ENCODE measurements at regions not wholly inside any gene's neighbourhood (a gene's known extent, or its start where the extent isn't known, plus 50 kb on each side); places are given as distances from the start of the nearest gene placed in this dataset.
"Not testable (repeated sequence)": the region's sequence is repeated elsewhere in the genome, so short reads cannot be mapped to it uniquely, and the experiment has no call there.

DNA sequence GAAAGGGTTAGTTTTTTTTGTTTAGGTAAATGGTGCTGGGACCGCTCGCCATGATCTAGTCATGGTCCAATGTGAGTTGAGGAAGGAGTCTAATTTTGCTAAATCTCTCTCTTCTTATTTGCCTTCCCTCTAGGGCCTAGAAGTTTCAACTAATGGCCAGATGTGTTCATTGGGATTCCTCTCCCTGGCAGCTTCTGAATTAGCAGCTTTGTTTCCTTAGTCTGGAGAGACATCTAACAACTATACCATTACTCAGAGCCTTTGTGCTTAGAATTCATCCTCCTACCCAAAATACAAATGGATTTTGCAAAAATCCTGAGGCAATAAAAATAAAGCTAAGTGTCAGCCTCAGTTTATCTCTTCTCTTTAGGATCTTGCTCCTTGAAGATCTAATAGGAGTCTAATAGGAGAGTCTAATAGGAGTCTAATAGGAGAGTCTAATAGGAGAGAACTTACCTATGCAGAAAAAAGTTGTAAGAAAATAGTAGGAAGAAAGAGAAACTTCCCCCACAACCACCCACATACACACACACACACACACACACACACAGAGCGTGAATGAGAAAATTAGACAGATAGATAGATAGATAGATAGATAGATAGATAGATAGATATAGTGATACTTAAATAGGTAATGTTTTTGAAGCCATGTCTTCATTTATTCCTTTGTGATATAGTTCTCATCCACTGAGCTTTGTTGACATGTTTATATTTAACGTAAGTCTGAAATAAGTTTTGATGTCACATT, 980.5 kb upstream of the CNTN5 start:
- no peak for DNase-seq (ENCODE audit: low spot score)

DNA sequence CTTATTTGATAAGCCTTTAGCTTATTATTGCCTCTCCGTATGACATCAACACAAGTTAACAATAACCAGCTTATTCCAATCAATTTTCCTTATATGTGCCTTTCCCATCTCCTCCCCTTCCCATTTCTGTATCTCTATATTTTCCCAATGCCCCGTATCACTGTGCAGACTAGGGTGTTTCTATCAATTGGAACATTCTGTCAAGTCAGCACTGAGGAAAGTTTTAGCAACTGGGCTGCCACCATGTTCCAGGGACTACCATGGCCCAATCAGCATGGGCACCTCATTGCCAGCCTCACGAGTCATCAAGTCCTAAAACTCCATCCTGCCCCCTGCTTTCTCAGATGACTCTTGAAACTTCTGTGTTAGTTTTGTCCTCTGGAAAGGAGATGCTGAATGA, 973.1 kb upstream of the CNTN5 start:
- DNase-seq (ENCODE audit: low spot score), result no peak

DNA sequence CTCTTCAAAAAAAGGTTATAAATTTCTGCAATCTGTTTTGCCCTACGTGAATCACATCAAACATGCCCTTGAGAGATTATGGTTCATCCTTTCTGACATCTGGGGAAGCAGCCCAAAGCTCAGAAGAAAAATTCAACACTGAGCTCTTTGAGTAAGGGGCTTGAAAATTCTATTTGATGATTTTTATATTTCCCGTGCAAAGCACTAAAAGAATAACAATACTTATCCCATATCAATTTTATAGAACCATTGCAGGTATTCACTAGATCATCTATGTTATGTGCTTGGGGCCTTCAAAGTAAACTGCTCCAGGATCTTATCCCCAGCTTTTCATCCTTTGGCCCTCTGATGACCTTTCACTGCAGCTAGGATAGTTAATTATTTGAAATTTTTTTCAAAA, 966.9 kb upstream of the CNTN5 start:
- no peak for DNase-seq (ENCODE audit: low spot score)

- DNase-seq (ENCODE audit: low spot score), result no peak
Measured at GRCh38 chr11:98056945-98057344, 963.8 kb upstream of the CNTN5 start.

DNA sequence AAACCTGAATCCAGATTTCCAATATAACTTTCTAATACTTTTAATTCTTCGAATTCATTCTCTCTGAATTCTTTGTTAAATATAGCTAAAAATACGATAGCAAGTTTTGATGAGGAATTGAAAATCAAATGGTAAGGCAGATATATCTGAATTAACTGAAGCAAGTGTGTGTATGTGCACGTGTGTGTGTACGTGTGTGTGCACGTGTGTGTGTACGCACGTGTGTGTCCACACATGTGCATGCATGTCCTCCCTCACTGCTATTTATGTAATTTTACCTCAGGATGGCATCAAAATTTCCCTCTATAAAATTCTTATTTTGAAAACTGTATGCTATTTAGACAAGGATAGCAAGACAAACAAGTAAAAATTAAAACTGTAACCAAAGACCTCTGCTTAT, 961.3 kb upstream of the CNTN5 start:
- no peak for DNase-seq (ENCODE audit: low spot score)

DNA sequence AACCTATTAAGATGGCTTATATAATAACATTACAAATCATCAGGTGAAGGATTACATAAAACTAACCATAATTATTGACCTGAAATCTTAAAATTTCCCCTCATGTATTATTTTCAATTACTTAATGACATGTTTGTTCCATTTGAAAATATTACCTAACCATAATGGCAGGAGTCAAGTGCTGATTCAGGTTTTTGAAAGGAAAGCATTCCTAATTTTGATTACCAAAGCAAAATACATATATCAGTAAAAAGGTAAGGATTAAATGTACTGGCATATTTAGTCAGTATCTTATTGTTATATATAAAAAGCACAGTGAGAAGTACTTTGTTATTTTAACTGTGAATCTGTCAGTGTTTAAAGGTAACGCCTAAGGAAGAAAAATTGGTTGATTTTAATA, 960.0 kb upstream of the CNTN5 start:
- DNase-seq (ENCODE audit: low spot score), result no peak

GRCh38 chr11:98061858-98062257, 958.9 kb upstream of the CNTN5 start:
- DNase-seq (ENCODE audit: low spot score), result no peak

DNA sequence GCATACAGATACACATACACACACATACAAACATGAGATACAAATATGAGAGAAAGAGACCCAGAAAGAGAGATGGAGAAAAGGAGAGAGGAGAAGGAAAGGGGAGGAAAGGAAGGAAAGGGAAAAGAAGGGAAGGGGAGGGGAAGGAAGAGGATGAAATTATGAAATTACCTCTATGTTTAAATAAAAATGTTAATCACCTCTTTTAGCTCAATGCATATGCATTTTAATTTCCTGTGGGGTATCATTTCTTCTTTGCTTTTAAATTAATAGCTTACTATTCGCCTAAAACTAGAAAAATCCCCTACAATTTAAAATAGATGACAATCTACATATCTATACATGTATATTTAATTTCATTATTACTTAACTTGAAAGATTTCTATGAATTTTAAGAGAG, 958.0 kb upstream of the CNTN5 start:
- no peak for DNase-seq (ENCODE audit: low spot score)

- DNase-seq (ENCODE audit: low spot score), result no peak
Measured at GRCh38 chr11:98068251-98068650, 952.5 kb upstream of the CNTN5 start.

- DNase-seq (ENCODE audit: low spot score), result not testable (repeated sequence)
Measured at GRCh38 chr11:98069147-98069546, 951.6 kb upstream of the CNTN5 start.

- DNase-seq (ENCODE audit: low spot score), result no peak
Measured at GRCh38 chr11:98069861-98070260, 950.9 kb upstream of the CNTN5 start.

DNA sequence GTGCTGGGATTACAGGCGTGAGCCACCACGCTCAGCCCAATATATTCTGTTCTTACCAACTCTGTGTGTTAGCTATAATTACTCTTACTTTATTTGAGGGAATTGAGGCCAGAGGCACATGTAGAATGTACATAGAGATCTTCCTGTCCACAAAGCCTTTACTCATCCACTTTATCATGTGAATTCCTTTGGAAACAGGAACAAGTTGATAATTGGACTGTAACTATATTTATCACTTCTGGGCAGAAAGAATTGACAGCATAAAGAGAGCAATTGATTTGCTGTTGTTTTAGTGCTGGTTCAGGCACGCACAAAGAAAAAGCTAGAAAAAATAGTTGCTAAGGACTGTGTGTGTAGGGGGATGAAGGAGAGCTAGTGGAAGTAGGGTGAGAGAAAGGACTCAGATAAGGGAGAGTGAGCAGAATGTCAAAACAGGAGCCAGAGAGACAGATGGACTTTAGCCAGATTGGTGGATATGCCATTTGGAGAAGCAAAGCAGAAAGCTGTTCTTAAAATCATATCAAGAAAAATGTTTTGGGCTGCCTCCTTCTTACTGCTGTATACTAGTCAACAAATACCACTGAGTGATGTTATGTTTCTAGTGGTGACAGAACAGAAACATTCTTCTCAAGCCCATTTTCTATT, 929.8 kb upstream of the CNTN5 start:
- DNase-seq (ENCODE audit: low spot score), result no peak

- DNase-seq (ENCODE audit: low spot score), result no peak
Measured at GRCh38 chr11:98099371-98099770, 921.4 kb upstream of the CNTN5 start.

DNA sequence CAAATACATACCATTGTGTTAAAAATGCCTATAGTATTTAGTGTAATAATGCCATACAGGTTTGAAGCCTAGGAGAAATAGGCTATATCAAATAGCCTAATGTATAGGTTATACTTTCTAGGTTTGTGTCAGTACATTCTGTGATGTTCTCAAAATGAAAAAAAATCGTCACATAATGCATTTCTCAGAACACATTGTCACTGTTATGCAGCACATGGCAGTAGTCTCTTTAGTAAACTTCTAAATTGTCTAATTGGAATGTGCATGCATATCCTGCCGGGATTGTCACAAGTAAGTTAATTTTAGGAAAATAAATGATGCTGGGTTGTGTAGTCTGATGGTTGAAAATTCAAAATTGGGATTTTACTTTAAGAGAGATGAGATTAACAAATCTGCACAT, 920.1 kb upstream of the CNTN5 start:
- DNase-seq (ENCODE audit: low spot score), result no peak

DNA sequence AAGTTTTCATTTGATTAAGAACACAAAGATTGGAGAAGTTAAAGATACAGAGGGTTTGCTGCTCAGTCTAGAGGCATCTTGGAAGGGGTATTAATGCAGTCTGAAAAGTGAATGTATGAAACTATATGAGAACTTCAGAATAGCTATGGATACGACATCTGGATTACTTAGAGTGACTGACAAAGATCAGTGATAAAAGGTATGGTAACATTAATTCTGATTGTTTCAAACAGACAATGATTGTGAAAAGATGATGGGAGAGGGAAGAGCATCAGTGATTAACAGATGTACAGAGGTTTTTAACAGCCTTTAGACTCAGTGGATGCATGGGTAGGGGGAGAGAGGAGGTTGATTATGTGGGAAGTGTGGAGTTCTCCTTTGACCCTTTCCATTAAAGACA, 919.4 kb upstream of the CNTN5 start:
- DNase-seq (ENCODE audit: low spot score), result no peak

DNA sequence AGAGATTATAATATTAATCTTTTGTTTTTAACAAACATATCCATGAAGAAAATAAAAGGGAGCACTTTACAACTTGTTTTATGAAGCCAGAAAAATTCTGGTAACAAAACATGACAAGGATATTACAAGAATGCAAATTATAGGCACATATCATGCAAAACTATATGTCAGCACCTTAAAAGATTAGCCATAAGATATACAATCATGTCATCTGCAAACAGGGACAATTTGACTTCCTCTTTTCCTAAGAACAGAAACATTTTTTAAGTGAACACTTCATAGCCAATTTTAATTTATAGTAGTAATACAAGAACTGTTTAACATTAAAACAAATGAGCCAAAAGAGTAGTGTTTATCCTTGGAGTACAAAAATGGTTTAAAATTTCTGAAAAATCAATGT, 916.5 kb upstream of the CNTN5 start:
- no peak for DNase-seq (ENCODE audit: low spot score)

DNA sequence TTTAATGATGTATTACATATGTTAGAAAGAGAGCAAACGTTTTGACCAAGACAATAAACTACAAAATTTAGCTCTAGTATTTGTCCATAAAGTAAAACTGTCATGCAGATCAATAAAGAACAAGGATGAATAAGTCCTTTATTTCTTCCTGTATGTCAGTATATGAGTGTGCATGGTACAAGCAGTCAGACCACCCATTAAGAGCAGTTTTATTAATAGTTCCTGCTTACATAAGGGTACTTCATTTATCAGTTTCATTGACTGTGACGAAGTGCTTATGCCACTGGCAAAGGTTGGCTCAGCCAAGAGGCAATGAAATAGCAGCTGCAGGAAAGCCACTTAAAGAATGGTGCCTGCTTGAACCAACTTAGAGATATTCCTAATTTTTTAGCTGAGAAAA, 913.0 kb upstream of the CNTN5 start:
- DNase-seq (ENCODE audit: low spot score), result no peak

DNA sequence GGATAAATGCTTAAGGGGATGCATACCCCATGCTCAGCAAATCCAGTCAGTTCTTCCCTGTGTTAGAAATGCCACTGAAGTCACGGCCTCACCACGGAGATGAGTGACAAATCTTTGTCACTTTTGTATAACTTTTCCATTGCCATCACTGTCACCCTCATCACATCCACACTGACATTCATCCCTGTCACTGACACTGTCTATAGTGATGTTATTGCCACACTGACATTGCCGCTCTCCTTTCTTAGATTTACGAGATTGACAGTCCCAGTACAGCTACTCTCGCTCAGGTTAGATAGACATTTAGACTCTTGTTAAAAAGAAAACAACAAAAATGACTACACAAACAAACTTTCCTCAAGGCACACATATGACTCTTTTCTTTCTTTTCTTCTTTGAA, 910.7 kb upstream of the CNTN5 start:
- DNase-seq (ENCODE audit: low spot score), result no peak

DNA sequence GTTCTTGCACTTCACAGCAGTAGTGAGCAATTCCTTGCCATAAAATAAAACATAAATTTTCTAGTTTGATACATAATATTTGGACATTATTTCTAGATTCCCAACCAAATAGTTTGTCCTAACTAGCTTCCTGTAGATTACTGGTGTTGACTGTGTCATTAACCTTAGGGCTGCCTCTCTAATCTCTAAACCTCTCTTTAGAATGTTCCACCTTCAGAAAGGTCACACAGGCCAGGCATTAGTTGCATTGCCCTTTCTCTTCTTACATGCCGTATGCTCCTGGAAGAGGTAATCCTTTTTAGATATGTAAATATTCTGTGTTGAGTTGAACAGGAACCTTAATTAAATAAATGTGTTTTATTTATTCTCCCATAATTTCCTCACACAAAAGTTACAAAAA, 904.9 kb upstream of the CNTN5 start:
- no peak for DNase-seq (ENCODE audit: low spot score)

- no peak for DNase-seq (ENCODE audit: low spot score)
Measured at GRCh38 chr11:98130117-98130625, 890.6 kb upstream of the CNTN5 start.

- no peak for DNase-seq (ENCODE audit: low spot score)
Measured at GRCh38 chr11:98136357-98136756, 884.4 kb upstream of the CNTN5 start.

DNA sequence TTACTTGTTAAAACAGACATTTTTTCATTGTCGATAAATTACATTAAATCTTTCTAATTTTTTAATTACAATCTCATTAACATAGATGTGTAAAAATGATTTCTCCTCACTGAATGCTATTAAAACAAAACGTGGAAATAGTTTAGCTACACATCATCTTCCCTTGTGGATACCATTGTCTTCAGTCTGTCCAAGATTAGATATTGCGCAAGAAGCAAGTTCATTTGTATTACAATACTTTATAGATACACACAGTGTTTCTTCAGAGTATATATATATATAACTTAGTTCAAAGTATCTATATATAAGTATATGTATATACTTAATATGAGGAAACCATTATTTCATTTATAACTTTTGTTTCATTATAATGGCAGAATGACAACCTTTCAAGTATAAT, 883.3 kb upstream of the CNTN5 start:
- DNase-seq (ENCODE audit: low spot score), result no peak

DNA sequence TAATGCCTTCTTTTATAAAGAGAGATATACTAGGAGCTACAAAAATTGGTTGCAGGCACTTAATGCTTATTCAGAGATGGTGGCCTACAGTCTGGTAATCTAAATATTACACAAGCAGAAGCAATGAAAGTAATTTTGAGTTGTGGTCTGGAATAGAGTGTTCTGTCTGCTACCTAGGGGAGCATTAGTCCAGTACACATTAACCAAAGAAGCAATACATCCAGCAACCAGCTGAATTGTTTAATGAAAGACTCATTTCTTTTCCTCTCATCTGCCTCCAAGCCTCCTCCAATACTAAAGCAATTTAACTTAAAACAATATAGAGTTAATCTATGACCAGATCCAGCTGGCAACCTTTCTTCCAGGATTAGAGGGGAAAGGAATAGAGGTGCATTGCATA, 877.1 kb upstream of the CNTN5 start:
- DNase-seq (ENCODE audit: low spot score), result no peak

- no peak for DNase-seq (ENCODE audit: low spot score)
Measured at GRCh38 chr11:98153752-98154151, 867.0 kb upstream of the CNTN5 start.

Measured in CD4-positive, alpha-beta T cell treated with Interleukin-2 at 100 ng/mL for 4 hours (primary cell).